Activated CD8-positive, alpha-beta memory T cell treated with anti-CD3 and anti-CD28 coated beads for 48 hours (primary cell): ENCODE measurements at regions not wholly inside any gene's neighbourhood (a gene's known extent, or its start where the extent isn't known, plus 50 kb on each side); places are given as distances from the start of the nearest gene placed in this dataset.
"Not testable (repeated sequence)": the region's sequence is repeated elsewhere in the genome, so short reads cannot be mapped to it uniquely, and the experiment has no call there.

ENCODE experiments used
- DNase-seq, 3 experiments: peaks; one replicate each; pipeline ENCODE4 v3.0.0-alpha.2; 2020; ENCODE audit warnings: low read depth in 2 of 3, low spot score in 2 of 3

DNA sequence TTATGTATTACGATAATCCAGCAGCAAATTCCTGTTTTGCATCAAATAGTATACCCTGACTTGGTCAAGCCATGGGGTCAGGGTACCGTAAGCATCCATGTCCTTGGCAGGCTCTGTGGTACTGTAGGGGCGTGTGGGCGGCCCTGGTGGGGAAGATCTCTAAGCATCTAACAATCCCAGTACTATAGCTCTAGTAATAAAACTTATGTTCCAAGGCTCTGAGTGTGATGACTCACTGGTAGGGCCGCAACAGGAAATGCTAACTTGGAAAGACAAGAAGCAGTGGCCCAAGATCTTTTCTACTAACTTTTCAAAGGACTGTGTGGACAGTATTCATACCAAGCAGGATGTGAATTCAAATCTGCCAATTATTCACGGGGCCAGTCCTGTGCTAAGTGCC lies 63.8 kb downstream of the CLEC18A start:
- not testable (repeated sequence) for DNase-seq

- not testable (repeated sequence) for DNase-seq
Measured at GRCh38 chr16:70016751-70017150, 65.6 kb downstream of the CLEC18A start.

GRCh38 chr16:70018254-70018653 lies 67.1 kb downstream of the CLEC18A start:
- no peak for DNase-seq

GRCh38 chr16:70023207-70023606 lies 72.1 kb downstream of the CLEC18A start:
- DNase-seq = not testable (repeated sequence)

- DNase-seq = not testable (repeated sequence)
Measured at GRCh38 chr16:70023956-70024355, 72.8 kb downstream of the CLEC18A start.

- DNase-seq = peak in 1 of 3 experiments; percentile 1
Measured at GRCh38 chr16:70026165-70026854, 75.2 kb downstream of the CLEC18A start.

- DNase-seq = not testable (repeated sequence)
Measured at GRCh38 chr16:70032906-70033305, 81.2 kb upstream of the PDPR start.

GRCh38 chr16:70037913-70038312 lies 76.2 kb upstream of the PDPR start:
- DNase-seq = not testable (repeated sequence)

DNA sequence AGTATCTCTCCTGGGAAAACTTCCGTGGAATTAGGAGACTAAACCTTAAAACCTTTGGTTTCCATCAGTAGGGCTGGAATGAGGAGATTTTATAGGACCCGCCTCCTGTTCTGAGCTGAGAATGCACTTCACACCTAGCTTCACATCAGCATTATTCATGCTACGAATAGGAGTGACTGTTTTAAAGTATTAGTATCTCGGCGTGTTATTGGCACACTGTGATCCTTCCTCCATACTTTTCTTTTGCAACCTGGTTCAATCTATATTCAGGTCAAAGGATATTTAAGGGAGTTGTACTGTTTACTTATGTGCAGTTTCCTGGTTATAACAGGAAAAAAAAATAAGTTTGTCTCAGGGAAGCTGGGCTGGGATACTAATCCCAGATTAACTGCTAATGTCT lies 73.6 kb upstream of the PDPR start:
- not testable (repeated sequence) for DNase-seq

DNA sequence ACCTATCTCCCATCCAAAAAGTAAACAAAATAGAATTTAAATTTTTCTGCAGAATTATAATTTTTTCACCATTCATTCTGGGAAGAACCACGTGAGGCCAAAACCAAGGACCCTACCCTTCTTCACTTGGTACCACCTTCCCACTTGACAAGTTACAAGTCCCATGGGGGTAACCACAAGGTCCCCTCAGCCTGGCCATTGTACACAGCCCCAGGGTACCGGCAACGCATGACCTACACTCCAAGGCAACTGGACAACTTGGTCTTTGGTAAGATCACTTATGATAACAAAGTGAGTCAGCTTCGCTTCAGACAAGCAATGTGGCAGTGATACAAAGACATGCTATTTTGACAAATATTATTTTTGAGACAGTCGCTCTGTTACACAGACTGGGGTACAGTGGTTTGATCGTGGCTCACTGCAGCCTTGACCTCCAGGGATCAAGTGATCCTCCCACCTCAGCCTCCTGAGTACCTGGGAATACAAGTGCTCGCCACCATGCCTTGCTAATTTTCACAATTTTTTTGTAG lies 70.5 kb upstream of the PDPR start:
- not testable (repeated sequence) for DNase-seq

GRCh38 chr16:70046560-70046959 lies 67.6 kb upstream of the PDPR start:
- not testable (repeated sequence) for DNase-seq

GRCh38 chr16:70048083-70048482 lies 66.0 kb upstream of the PDPR start:
- DNase-seq = not testable (repeated sequence)

DNA sequence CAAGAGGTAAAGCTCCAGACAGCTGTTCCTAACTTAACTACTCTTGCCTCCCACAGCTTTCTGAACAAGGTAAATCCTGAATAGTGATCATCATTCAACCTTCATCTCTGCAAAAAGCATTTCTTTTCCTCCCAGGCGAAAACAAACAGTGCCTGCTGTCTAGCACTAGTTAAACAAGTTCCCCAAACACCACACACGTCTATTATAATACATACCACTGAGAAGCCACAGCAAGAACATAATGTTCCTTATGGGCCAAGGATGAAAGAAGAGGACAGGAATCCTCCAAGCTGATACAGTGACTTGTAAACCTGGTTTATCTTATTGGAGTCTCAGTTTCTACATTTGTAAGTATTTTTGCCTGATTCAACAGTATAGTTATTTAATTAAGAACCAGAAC lies 56.1 kb upstream of the PDPR start:
- DNase-seq = not testable (repeated sequence)

DNA sequence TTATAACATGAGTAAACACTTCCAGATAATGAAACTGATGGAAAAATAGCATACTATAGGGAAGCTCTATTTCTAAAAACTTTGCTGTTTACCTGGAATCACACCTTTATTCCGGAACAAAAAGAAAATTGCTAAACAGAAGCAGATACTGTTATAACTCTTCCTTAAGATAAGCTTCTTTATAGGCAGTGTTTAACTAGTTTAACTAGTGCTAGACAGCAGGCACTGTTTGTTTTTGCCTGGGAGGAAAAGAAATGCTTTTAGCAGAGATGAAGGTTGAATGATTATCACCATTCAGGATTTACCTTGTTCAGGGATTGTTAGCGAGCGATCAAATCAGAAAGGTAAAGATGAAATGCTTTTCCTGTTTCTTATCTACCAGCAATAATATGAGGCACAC lies 54.7 kb upstream of the PDPR start:
- not testable (repeated sequence) for DNase-seq

- not testable (repeated sequence) for DNase-seq
Measured at GRCh38 chr16:70060521-70061027, 53.6 kb upstream of the PDPR start.

DNA sequence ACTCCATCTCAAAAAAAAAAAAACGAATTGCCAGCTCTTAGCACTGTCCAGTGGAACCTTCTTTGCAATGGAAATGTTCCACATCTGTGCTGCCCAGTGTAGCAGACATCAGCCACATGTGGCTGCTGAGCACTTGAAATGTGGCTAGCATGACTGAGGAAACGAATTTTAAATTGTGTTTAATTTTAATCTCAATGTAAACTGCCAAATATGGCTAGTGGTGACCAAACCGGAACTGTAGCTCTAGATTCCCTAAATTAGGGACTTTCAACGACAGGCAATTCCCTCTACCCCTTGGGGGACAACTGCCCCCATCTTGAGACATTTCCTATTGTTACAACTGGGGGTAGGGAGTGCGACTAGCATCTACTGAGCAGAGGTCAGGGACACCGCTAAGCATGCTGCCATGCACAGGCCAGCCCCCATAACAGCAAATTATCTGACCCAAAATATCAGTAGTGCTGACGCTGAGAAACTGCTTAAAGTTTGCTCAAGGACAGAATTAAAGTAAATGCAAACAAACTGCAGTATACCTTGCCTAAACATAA lies 52.4 kb upstream of the PDPR start:
- DNase-seq = not testable (repeated sequence)

DNA sequence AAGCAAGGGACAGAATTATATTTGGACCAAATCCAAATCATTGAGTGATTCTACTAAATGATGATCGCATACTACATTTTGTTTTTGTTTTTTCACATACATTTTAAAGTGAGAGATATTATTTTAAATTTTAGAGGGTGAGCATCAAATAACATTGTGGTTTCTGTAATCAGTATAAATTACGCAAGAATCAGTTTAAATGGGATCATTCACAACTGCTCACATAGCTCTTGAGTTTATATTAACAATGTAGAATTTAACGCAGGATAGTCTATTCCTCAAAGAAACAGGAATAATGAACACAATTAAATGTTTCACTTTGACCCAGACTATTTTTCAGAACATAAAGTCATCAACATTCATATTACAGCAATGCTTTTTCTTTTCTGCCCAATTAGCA lies 51.2 kb upstream of the PDPR start:
- DNase-seq = not testable (repeated sequence)
